ENCODE measurements at regions not wholly inside any gene's neighbourhood (a gene's known extent, or its start where the extent isn't known, plus 50 kb on each side); places are given as distances from the start of the nearest gene placed in this dataset.

GRCh38 chrX:93932471-93933220 lies 258.6 kb downstream of the FAM133A start:
- H3K27ac ChIP-seq (ENCODE audit: low read depth, low read length) = no peak overlapping the region
- H3K9me2 ChIP-seq (replicated peaks; ENCODE audit: control insufficient read depth, low read length) = no peaks in the 10 kb centered on the region
- no peaks in the 10 kb centered on the region for H4K20me1 ChIP-seq (ENCODE audit: control insufficient read depth, insufficient read depth, low read depth, low read length)
- H3K4me3 ChIP-seq (ENCODE audit: low read length) = no peak overlapping the region
- no peak overlapping the region for H3K4me2 ChIP-seq (ENCODE audit: low read length)
- H3K4me1 ChIP-seq (ENCODE audit: control insufficient read depth, low read length) = no peaks in the 10 kb centered on the region
- H3K79me2 ChIP-seq (ENCODE audit: control insufficient read depth, low read length) = no peaks in the 10 kb centered on the region
- TF ChIP-seq CTCF (IDR thresholded peaks at IDR 0.05; ENCODE audit: low read depth, low read length, poor library complexity, severe bottlenecking) (no peak), EZH2phosphoT487 (IDR thresholded peaks at IDR 0.05; ENCODE audit: borderline replicate concordance, low read length) (no peak)
- no peaks in the 10 kb centered on the region for H3K36me3 ChIP-seq (ENCODE audit: control insufficient read depth, low read length)
- no peaks in the 10 kb centered on the region for H3K27me3 ChIP-seq (ENCODE audit: control insufficient read depth, low read length)
- no peaks in the 10 kb centered on the region for H3K9me3 ChIP-seq (ENCODE audit: control insufficient read depth, insufficient read depth, low read length)
- H3F3A ChIP-seq (ENCODE audit: control insufficient read depth, insufficient read depth) = no peaks in the 10 kb centered on the region

- H3K9me3 ChIP-seq (ENCODE audit: control insufficient read depth, insufficient read depth, low read length) = no peaks in the 10 kb centered on the region
- no peak overlapping the region for H3K4me3 ChIP-seq (ENCODE audit: low read length)
- H3K36me3 ChIP-seq (ENCODE audit: control insufficient read depth, low read length) = no peaks in the 10 kb centered on the region
- H3K9me2 ChIP-seq (replicated peaks; ENCODE audit: control insufficient read depth, low read length) = no peaks in the 10 kb centered on the region
- no peak overlapping the region for H3K27ac ChIP-seq (ENCODE audit: low read depth, low read length)
- H3K79me2 ChIP-seq (ENCODE audit: control insufficient read depth, low read length) = no peaks in the 10 kb centered on the region
- H3K4me2 ChIP-seq (ENCODE audit: low read length) = no peak overlapping the region
- TF ChIP-seq CTCF (IDR thresholded peaks at IDR 0.05; ENCODE audit: low read depth, low read length, poor library complexity, severe bottlenecking) (no peak), EZH2phosphoT487 (IDR thresholded peaks at IDR 0.05; ENCODE audit: borderline replicate concordance, low read length) (no peak)
- no peaks in the 10 kb centered on the region for H3K27me3 ChIP-seq (ENCODE audit: control insufficient read depth, low read length)
- H4K20me1 ChIP-seq (ENCODE audit: control insufficient read depth, insufficient read depth, low read depth, low read length) = no peaks in the 10 kb centered on the region
- H3K4me1 ChIP-seq (ENCODE audit: control insufficient read depth, low read length) = no peaks in the 10 kb centered on the region
- H3F3A ChIP-seq (ENCODE audit: control insufficient read depth, insufficient read depth) = no peaks in the 10 kb centered on the region
Measured at GRCh38 chrX:93977641-93978040, 303.6 kb downstream of the FAM133A start.

- H3K36me3 ChIP-seq (ENCODE audit: control insufficient read depth, low read length) = no peaks in the 10 kb centered on the region
- H3K4me3 ChIP-seq (ENCODE audit: low read length) = no peak overlapping the region
- H3F3A ChIP-seq (ENCODE audit: control insufficient read depth, insufficient read depth) = no peaks in the 10 kb centered on the region
- no peaks in the 10 kb centered on the region for H3K79me2 ChIP-seq (ENCODE audit: control insufficient read depth, low read length)
- no peaks in the 10 kb centered on the region for H3K4me1 ChIP-seq (ENCODE audit: control insufficient read depth, low read length)
- no peak for TF ChIP-seq CTCF (IDR thresholded peaks at IDR 0.05; ENCODE audit: low read depth, low read length, poor library complexity, severe bottlenecking)
- no peak for TF ChIP-seq EZH2phosphoT487 (IDR thresholded peaks at IDR 0.05; ENCODE audit: borderline replicate concordance, low read length)
- H3K9me2 ChIP-seq (replicated peaks; ENCODE audit: control insufficient read depth, low read length) = no peaks in the 10 kb centered on the region
- H3K27ac ChIP-seq (ENCODE audit: low read depth, low read length) = no peak overlapping the region
- H4K20me1 ChIP-seq (ENCODE audit: control insufficient read depth, insufficient read depth, low read depth, low read length) = no peaks in the 10 kb centered on the region
- no peaks in the 10 kb centered on the region for H3K27me3 ChIP-seq (ENCODE audit: control insufficient read depth, low read length)
- no peaks in the 10 kb centered on the region for H3K9me3 ChIP-seq (ENCODE audit: control insufficient read depth, insufficient read depth, low read length)
- no peak overlapping the region for H3K4me2 ChIP-seq (ENCODE audit: low read length)
Measured at GRCh38 chrX:93985344-93986307, 311.6 kb downstream of the FAM133A start.
